ENCODE measurements at regions not wholly inside any gene's neighbourhood (a gene's known extent, or its start where the extent isn't known, plus 50 kb on each side); places are given as distances from the start of the nearest gene placed in this dataset.
A peak's percentile ranks its signal among the peaks of the same experiment; 100 is the strongest.

DNA sequence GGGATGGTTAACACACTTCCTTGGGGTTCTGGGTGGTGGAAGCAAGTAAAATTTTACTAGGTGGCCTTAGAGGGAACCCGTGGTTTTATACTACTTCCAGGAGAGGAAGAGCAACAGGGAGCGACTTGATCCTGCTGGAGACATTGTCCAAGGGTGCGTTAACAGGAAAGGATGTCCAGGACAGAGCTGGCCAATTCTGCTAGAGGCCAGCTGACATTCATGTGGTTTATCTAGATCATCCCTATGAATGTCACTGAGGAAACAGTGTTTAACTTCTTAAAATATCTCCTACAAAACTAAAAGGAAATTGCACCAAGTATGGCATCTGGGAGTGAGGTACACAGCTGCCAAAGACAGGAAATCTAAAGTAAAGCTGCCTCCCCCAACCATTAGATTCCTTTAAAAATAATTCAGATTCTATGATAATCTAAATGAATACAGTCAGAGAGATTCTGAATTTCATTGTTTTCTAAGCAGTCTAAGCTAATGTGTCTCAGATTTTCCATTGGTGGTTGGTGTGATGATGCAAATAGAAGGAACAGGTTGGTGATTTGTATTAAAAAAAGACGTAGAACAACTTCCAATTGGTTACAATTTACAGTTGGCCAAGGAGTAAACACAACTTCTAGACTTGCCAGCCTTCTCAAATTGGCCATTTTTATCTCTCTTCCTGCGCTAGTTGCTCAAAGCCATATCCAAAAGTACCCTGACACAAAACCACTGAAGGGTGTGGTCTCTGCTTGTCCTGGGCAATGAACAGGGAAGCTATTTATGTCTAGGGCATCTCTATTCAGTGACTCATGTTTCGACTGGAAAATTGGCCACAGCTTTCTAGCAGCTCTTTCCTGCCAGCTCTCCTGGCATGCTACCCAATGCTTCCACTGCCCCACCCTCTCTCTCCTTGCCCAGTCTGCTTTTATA is 574.7 kb upstream of the MEF2C start:
- intact Hi-C loops (cut with DNase I; ENCODE audit: low total_unique reads) = no loop called here
- 25 to 30% methylated on average over 6 of the region's 6 CpGs for WGBS, 2 donors
- no peak overlapping the region for H3K4me3 ChIP-seq (ENCODE audit: low read depth, poor library complexity, severe bottlenecking)
- no peak for TF ChIP-seq POLR2A (IDR thresholded peaks at IDR 0.05)
- TF ChIP-seq, protein P1, sequence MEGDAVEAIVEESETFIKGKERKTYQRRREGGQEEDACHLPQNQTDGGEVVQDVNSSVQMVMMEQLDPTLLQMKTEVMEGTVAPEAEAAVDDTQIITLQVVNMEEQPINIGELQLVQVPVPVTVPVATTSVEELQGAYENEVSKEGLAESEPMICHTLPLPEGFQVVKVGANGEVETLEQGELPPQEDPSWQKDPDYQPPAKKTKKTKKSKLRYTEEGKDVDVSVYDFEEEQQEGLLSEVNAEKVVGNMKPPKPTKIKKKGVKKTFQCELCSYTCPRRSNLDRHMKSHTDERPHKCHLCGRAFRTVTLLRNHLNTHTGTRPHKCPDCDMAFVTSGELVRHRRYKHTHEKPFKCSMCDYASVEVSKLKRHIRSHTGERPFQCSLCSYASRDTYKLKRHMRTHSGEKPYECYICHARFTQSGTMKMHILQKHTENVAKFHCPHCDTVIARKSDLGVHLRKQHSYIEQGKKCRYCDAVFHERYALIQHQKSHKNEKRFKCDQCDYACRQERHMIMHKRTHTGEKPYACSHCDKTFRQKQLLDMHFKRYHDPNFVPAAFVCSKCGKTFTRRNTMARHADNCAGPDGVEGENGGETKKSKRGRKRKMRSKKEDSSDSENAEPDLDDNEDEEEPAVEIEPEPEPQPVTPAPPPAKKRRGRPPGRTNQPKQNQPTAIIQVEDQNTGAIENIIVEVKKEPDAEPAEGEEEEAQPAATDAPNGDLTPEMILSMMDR (IDR thresholded peaks at IDR 0.05) = no peak
- peak; percentile 62 to 89 for DNase-seq (ENCODE audit: low spot score in 2 of 2)

DNA sequence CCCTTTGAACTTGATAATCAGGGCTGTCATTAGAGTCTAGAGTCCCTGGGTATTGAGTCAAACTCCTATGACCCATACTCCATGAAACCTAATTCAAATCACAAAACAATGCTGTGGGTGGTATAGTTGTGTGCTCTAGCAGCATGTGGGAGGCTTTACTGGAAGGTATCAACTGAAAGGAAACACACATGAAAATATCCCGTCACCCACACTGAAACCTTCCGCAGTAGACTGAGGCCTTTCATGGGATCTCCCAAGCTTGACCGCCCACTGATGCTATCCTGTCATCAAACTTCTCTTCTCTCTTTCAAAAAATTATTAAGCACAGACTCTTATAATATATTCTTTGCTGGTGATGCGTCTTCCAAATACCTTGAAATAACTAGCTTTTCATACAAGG is 569.1 kb upstream of the MEF2C start:
- intact Hi-C loops (cut with DNase I; ENCODE audit: low total_unique reads) = no loop called here
- 96 to 97% methylated on average over 4 of the region's 4 CpGs for WGBS, 2 donors
- no peak overlapping the region for H3K4me3 ChIP-seq (ENCODE audit: low read depth, poor library complexity, severe bottlenecking)
- no peak for DNase-seq (ENCODE audit: low spot score in 2 of 2)
- TF ChIP-seq, protein P1 (IDR thresholded peaks at IDR 0.05) = no peak
- no peak for TF ChIP-seq POLR2A (IDR thresholded peaks at IDR 0.05)

DNA sequence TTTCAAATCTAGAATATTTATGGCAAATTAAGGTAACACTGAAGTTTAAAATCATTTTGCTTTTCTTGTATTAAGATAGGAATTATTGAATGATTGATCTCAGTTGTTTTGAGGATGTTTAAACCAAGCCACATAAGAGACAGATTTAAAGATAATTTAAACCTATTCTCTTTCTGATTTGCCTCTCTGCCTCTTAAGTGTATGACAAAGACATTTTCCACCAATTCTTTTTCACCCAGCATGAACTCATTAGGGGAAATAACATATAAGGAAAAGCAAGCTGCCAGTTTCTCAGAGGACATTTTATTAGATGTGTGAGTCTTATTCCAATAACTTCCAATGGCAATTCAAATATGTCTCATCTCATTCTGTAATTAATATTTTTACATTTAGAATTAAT is 568.3 kb upstream of the MEF2C start:
- H3K4me3 ChIP-seq (ENCODE audit: low read depth, poor library complexity, severe bottlenecking) = no peak overlapping the region
- no peak for DNase-seq (ENCODE audit: low spot score in 2 of 2)
- TF ChIP-seq, protein P1 (IDR thresholded peaks at IDR 0.05) = no peak
- no peak for TF ChIP-seq POLR2A (IDR thresholded peaks at IDR 0.05)
- intact Hi-C loops (cut with DNase I; ENCODE audit: low total_unique reads) = no loop called here

DNA sequence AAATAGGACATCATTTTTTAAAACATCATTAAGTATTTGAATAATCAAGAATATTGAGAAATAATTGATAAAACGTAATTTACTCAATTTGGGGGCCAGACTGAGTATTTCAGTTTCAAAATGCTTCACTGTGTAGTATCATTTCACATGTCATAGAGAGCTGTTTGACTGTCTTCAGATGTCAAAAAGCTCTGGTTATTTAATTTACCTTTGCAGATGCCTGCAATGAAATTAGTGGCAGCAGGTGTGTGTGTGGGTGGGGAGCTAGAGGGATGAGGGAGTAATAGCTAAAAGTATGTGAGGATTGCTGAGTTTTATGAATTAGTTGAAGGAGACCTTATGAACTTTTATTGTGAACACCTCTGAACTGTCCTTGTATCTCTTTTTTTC is 567.2 kb upstream of the MEF2C start:
- 87 to 89% methylated on average over 1 of the region's 1 CpG for WGBS, 2 donors

DNA sequence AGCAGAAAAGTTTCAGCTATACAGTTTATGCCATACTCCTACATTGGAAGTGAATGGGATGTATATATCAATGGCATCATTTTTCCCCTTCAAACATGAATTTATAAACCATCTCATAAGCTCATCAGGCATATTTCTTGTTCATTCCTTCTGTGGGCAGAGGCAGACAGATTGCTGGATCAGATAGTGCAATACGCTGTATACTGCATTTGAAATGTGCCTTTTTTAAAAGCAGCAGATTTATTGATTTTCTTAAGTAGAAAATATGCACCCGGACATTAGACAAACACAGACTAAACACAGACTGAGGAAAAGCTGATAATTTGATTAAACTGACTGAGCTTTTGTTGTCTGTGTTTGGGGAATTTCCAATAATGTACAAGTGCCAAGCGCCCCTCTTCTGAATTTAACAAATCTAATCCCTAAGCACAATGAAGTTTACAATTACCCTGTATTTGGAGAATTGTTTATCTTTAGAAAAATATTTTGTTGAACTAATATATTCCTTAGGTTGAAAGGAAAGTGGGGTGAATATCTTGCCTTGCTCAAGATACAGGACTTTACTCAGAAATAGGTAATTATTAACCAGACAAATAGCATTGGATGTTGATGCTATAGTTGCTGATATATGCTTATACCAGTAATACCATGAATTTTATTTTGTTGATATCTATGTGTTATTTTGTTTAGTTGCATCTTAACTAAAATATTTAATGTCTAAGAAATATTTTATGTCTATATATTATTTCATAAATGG is 566.6 kb upstream of the MEF2C start:
- no peak for DNase-seq (ENCODE audit: low spot score in 2 of 2)
- intact Hi-C loops (cut with DNase I; ENCODE audit: low total_unique reads) = no loop called here
- TF ChIP-seq, protein P1 (IDR thresholded peaks at IDR 0.05) = no peak
- no peak for TF ChIP-seq POLR2A (IDR thresholded peaks at IDR 0.05)
- WGBS, 2 donors = 76 to 79% methylated on average over 3 of the region's 3 CpGs
- no peak overlapping the region for H3K4me3 ChIP-seq (ENCODE audit: low read depth, poor library complexity, severe bottlenecking)

More for the DNA sequence above, 567.2 kb upstream of the MEF2C start:
- no peak for DNase-seq (ENCODE audit: low spot score in 2 of 2)
- intact Hi-C loops (cut with DNase I; ENCODE audit: low total_unique reads) = no loop called here
- TF ChIP-seq POLR2A (IDR thresholded peaks at IDR 0.05) = no peak
- TF ChIP-seq, protein P1 (IDR thresholded peaks at IDR 0.05) = no peak
- H3K4me3 ChIP-seq (ENCODE audit: low read depth, poor library complexity, severe bottlenecking) = no peak overlapping the region
